ENCODE measurements at regions not wholly inside any gene's neighbourhood (a gene's known extent, or its start where the extent isn't known, plus 50 kb on each side); places are given as distances from the start of the nearest gene placed in this dataset.

- no peak for TF ChIP-seq EP300 (IDR thresholded peaks at IDR 0.05)
- TF ChIP-seq POLR2A (IDR thresholded peaks at IDR 0.05), result no peak
- TF ChIP-seq CTCF (IDR thresholded peaks at IDR 0.05), result no peak
These were observed 207.4 kb upstream of the WSB1 start for GRCh38 chr17:27086526-27086925.

Data from sigmoid colon (tissue), 4 donors.